GM21529 (cell line): ENCODE measurements at regions not wholly inside any gene's neighbourhood (a gene's known extent, or its start where the extent isn't known, plus 50 kb on each side); places are given as distances from the start of the nearest gene placed in this dataset.

ENCODE experiments used
- ATAC-seq: cut with Tn5 transposase; IDR thresholded peaks from one replicate; pipeline ENCODE4 v1.9.1; 2021; ENCODE audit not compliant: unreplicated experiment

DNA sequence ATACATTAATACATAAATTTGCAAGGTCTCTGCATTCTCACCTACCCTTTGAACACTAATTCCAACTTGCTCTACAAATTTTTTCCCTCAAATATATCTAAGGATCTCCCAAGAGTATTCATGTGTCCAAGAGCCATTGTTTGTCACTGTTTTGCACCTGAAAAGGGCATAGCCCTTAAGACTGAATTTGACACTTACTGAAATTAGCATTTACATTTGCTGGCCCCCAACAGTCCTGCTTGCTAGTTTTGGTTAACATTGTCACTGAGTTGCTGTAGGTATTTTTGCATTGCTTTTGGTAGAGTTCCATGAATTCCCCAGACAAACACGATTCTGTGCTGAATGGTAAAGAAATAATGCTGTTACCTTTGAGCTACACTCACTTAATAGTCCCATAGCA, 57.3 kb downstream of the KCNA4 start:
- no peak for ATAC-seq

DNA sequence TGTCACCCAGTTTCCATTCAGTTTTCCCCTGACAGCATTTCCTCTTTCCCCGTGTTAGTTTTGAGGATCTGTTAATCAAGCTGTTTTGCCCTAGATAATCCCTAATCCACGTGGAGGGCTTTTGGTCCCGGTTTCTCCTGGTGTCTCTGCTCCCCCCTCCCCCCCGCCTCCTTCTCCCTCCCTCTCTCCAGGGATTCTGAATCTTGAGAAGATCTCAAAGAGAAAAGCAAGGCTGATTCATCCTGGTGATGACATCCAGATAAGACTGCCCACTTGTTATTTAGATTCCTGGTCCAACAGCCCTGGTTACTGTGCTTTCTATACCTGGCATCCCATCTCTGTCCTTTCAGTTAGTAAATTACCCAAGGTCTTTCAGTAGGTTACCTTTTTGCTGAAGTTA, 59.4 kb downstream of the KCNA4 start:
- ATAC-seq, result no peak

DNA sequence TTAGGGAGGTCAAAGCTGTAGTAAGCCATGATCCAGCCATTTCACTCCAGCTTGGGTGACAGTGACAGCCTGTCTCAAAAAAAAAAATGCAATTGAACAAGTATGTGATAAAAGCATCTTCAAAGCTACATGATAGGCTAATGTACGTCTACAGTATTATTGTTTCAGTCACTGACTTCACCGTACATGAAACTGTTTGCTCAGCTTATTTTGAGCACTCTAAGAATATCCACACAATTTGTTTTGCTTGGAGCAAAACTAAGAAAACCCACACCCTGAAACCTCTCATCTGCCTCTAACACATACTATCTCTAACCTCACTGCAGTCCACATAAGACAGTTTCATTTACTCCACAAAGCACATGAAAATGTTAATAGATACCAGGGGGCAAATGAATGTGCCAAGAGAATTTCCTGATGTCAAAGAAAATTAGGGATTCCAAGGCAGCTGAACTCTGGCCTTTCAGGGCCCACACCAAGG, 60.7 kb downstream of the KCNA4 start:
- no peak for ATAC-seq

DNA sequence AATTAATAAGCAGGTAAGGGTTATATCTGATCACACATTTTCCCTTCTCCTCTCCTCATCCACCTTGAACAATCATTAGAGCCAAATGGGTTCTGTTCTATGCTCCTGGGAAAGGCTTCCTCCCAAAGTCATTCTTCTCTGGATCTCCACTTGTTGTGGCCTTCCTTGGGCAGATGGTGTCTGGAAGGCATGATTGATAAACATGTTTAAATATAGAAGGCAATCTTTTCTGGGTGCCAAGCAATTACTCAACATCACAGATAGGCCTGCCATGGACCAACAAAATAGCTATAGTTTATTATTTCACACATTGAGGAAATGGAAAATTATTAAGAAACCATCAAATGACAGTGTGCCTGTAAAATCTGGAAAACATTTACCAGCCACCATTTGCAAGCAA, 73.5 kb downstream of the KCNA4 start:
- ATAC-seq, result no peak

DNA sequence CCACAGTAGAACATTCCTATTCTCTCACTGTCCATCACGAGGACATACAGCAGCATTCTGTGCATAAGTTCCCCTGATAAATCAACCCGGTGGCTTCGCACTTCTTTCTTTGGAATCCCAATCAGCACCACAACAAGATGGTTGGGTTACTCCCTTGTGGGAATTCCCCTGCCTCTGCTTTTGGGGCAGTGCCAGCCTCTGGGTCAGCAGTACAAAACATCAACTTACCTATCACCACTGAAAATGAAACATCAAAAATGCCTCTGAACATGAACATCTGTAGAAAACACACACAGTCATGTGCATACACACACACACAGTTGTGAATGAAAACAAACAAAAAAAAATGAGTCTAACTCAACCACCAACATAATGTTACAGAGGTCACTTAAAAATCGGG, 79.3 kb downstream of the KCNA4 start:
- ATAC-seq, result no peak

DNA sequence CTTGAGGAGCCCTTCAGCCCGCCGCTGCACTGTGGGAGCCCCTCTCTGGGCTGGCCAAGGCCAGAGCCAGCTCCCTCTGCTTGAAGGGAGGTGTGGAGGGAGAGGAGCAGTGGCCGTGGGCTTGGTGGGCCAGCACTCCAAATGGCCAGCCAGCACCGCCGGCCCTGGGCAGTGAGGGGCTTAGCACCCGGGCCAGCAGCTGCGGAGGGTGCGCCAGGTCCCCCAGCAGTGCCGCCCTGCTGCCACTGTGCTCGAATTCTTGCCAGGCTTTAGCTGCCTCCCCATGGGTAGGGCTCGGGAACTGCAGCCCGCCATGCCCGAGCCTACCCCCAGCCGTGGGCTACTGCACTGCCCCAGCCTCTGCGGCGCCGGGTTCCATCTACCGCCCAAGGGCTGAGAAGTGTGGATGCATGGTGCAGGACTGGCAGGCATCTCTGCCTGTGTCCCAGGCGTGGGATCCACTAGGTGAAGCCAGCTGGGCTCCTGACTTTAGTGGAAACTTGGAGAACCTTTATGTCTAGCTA, 82.7 kb downstream of the KCNA4 start:
- no peak for ATAC-seq

DNA sequence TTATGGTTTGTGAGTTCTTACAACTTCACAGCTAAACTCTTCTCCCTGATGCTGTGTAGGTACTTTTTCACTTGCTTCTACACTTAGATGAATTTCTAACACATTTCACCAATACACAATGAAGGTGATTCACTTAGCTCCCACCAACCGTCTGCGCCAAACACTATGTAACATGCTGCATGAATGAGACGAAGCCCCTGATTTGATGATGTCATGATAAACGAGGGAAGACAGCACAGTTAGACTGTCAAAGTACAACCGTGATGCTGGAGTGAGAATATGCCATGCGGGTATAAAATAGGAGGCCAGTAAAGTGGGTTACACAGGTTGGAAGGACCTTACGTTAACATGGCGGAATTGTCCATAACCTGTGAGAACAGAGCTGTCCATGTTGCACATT, 100.8 kb downstream of the KCNA4 start:
- no peak for ATAC-seq

GRCh38 chr11:29914203-29914930, 102.5 kb downstream of the KCNA4 start:
- ATAC-seq, result no peak

DNA sequence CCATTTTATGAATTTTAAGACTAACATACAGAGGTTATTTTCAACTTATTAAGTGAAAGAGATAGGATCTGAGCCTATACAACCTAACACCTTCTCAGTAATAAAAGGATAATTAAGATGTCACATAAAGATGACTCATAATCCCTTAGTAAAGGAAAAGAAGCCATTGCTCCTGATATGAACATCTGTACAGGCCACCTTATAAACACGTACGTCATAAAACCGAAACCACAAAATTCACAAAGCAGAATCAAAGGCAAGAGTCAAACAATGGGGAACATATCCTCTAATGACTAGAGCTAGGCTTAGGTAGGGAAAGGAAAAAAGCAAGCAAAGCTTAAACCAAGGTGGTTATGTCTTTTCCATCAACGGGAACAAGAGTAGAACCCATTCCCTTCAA, 103.5 kb downstream of the KCNA4 start:
- no peak for ATAC-seq

GRCh38 chr11:29900382-29900781, 116.4 kb downstream of the KCNA4 start:
- ATAC-seq, result no peak

DNA sequence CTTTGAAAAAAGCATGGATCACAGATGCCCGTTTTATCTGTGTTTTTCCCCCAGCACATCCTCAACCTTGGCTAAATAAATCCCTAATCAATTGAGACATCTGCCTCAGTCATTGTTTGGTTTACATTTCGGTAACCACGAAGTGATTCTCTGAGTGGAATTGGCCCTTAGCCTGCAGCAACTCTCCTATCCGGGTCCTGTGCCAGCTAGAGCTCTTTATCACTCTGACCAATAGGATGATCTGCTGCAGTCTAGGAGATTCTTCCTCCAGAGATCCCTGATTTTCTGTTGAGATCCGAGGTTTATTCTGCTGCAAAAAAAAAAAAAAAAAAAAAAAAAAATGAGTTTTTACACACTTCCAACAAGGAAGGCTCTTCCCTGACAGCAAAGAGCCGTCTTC, 137.3 kb downstream of the KCNA4 start:
- no peak for ATAC-seq

DNA sequence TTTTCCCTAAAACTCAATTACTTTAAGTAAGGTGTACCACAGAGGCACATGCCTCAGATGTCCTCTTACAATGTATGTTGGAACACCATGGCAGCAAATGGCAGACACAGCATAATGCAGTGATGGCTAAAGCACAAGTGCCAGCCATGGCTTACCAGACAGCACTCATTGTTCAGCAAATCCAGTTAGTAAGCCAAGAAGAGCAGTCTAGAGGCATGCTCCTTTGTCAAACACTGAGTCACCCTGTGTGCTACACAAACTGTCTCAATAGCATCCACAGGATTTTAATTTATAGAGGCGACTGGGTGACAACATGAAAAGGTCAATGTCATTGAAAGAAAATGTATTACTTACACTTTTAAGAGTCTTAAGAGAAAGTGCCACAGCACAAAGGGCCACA, 140.6 kb downstream of the KCNA4 start:
- ATAC-seq, result no peak

- ATAC-seq, result no peak
These were observed 169.6 kb downstream of the KCNA4 start for GRCh38 chr11:29847219-29847618.

DNA sequence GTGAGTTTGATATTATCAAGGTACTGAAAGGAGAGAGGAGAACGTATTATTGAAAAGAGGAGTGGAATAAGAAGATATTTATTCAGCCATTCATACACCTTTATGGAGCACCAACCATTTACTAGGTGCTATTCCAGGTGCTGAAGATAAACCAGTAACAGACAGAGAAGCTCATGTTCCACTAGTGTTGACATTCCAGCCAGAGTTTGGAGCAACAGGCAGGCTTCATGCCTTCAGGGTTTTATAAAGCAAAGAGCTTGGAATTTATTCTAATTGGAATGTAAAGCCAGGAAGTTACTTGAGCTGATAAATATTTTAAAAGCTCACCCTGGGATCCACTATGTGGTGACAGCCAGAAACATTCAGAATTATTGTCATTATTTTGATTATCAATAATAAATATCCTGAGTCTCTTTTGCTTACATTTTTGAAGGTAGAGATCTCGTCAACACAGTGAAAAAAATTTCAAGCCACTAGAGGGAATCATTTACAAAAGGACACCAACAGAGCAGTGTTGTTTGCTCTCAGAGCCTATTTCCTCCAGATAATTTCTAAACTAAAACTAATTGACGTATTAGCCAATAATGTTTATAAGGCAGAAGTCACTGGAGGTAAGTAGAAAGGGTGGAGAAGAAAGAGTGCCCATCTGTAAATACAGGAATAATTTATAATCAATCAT, 172.0 kb downstream of the KCNA4 start:
- no peak for ATAC-seq

DNA sequence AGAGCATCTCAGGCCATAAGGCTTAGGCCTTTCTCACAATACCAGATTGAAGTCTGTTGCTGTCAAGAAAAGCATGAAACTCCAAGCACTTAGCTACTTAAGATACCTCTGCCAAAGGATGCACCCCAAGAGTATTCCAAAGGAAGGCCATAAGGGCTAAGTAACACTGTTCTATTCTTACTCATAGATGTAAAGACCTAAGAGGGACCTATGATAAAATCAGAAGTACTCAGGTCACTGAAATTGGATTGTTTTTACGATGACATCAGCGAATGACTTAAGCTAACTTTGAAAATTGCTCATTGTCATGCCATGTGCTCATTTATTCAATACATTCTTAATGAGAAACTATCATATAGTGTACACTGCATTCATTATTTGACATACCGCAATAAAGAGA, 172.8 kb downstream of the KCNA4 start:
- ATAC-seq, result no peak

DNA sequence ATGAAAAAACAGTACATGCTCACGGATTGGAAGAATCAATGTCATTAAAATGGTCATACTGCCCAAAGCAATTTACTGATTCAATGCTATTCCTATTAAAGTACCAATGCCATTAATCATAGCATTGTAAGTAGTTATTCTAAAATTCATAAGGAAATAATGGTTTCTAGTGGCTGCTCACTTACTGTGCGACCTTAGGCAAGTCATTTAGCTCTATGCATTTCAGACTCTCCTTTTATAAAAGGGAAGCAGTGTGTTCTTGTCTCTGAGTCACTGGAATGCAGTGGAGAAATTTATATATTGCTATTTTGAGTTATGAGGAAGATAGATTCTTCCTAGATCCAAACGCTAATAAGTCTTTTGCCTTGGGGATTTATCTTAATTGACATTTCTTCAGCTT, 174.8 kb downstream of the KCNA4 start:
- no peak for ATAC-seq

DNA sequence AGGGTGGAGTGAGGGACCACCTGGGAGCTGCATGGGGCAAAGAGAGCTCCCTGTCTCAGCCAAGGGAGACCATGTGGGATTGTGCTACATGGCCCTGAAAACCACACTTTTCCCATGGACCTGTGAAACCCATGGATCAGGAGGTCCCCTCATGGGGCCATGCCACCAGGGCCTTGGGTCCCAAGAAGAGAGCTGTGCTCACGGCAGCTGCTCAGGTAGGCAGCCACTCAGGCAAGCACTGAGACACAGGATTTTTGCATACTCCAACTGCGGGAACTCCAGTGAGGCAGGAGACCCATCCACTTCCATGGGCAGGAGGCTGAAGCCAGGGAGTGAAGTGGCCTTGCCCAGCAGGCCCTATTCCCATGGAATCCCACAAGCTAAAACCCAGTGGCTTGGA, 190.0 kb downstream of the KCNA4 start:
- no peak for ATAC-seq

GRCh38 chr11:29816359-29816758, 200.5 kb downstream of the KCNA4 start:
- ATAC-seq, result no peak

GRCh38 chr11:29809121-29809520, 207.7 kb downstream of the KCNA4 start:
- ATAC-seq, result no peak

DNA sequence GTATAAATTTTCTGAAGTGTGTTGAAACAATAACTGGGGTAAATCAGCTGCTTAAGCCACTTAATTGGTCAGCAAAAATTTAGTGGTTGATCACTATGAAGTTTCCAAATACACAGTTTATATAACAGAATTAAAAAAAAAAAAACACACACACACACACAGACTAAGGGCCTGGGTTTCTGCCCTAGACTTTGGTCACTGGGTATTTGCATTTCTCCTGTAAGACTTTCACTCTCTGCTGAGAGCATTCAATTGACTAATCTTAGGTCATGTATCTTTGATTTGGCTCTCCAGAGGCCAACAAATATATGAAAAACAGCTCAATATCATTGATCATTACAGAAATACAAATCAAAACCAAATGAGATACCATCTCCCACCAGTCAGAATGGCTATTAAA, 214.3 kb downstream of the KCNA4 start:
- no peak for ATAC-seq

DNA sequence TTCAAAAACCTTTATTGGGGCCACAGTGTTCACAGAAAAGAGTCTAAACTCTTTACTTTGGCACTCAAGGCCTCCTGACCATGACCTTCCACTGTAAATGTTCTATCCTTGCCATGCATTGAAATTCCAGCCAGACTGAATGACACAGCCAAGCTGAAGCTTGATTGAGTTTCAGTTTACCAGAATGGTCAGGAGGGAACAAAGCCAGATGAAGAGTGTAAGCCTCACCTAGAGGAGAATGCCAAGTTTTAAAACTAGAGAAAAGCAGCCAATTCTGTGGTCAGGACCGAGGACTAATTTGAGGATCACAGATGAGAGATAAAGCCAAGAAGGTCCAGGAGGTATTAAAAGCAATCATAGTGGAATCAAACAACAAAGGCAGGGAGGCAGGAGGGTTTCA, 215.3 kb downstream of the KCNA4 start:
- no peak for ATAC-seq

- ATAC-seq, result no peak
These were observed 230.7 kb downstream of the KCNA4 start for GRCh38 chr11:29786092-29786491.

- ATAC-seq, result no peak
These were observed 233.3 kb downstream of the KCNA4 start for GRCh38 chr11:29783506-29783905.
